ELF-1 (cell line): ENCODE measurements at regions not wholly inside any gene's neighbourhood (a gene's known extent, or its start where the extent isn't known, plus 50 kb on each side); places are given as distances from the start of the nearest gene placed in this dataset.
A peak's percentile ranks its signal among the peaks of the same experiment; 100 is the strongest.

Source experiments
- DNase-seq: peaks from one replicate; pipeline ENCODE4 v3.0.0-alpha.2; 2016; ENCODE audit warnings: low read depth, low spot score

GRCh38 chr5:63727583-63727982 is 234.7 kb downstream of the HTR1A start:
- DNase-seq, result no peak

DNA sequence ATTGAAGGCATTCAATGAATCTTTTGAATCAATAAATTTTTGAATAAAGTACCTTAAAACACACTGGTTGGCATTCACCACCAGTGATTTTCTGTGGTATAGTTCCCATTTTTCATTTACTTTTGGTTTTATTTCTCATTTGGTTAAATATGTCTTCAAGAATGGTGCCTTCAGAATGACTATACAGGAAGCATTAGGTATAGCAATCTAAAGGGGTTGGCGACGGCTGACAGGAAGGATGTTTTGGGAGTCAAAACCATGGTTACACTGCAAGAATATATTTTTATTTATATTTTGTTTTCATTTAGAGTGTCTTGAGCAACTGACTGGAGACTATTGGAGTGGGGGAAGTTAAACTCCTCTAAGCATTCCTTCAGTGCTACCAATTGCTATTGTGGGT is 235.7 kb downstream of the HTR1A start:
- DNase-seq, result no peak

- DNase-seq, result no peak
These were observed 243.1 kb downstream of the HTR1A start for GRCh38 chr5:63719147-63719546.

DNA sequence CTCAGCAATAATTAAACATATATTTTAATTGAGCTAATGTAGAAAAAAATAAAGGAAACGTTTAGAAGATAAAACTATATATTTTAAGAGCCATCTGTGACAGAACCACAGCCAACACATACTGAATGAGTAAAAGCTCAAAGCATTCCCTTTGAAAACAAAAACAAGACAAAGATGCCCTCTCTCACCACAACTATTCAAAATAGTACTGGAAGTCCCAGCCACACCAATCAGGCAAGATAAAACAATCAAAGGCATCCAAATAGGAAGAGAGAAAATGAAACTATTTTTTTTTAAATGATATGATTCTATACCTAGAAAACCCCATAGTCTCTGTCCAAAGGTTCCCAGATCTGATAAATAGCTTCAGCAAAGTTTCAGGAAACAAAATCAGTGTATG is 262.0 kb downstream of the HTR1A start:
- no peak for DNase-seq

- no peak for DNase-seq
These were observed 264.4 kb downstream of the HTR1A start for GRCh38 chr5:63697811-63698210.

DNA sequence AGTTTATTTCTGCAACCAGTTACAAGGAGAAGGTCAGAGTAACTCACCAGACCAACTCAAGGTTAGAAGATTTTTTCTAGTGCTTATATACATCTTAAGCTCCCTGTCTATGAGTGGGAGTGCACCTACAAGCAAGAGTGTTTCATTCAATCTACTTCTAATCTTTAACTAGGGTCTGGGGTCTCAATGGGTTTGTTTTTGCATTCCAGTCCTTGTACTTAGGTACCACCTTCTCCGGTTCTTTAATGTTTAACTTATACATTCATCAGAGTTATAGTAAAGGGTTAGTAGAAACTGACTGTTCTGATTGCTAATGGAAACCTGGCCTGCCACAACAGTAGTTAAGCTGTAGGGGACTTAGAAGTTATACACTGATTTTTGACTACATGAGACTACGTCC is 271.7 kb downstream of the HTR1A start:
- no peak for DNase-seq

GRCh38 chr5:63687854-63688516 is 274.3 kb downstream of the HTR1A start:
- peak; percentile 29 for DNase-seq

DNA sequence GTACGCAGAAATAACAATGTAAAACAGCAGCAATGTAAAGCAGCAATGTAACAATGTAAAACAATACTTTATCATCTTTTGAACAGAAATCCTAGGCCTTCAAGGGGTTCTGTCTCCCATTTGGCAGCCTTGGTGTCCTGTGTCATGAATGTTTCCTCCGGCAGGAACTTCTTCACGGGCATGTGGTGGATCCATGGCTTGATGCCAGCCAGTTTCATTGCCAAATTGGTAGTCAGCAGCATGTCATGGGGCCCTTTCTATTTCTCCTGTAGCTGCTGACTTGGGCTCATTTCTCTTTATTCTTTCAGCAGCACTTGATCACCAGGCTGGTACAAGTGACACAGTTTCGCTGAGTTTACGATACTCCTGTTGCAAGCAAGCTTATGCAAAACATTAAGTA is 275.3 kb downstream of the HTR1A start:
- DNase-seq, result no peak

- DNase-seq, result no peak
These were observed 276.1 kb downstream of the HTR1A start for GRCh38 chr5:63686181-63686580.

DNA sequence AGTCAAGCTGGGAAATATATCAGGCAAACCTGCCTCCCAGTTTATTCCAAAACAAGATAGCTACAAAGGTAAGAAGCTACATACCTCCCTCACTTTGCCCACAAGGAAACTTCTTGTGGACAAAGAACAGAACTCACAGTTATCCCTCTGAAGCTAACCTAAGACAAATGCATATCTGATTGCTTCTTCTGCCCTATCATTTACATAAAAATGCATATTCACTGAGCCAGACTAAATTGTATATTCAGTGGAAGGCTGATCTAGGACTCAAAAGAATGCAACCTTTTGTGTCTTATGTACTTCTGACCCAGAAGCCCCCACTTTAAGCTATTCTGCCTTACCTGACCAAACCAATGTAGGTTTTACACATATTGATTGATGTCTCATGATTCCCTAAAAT is 276.8 kb downstream of the HTR1A start:
- no peak for DNase-seq

DNA sequence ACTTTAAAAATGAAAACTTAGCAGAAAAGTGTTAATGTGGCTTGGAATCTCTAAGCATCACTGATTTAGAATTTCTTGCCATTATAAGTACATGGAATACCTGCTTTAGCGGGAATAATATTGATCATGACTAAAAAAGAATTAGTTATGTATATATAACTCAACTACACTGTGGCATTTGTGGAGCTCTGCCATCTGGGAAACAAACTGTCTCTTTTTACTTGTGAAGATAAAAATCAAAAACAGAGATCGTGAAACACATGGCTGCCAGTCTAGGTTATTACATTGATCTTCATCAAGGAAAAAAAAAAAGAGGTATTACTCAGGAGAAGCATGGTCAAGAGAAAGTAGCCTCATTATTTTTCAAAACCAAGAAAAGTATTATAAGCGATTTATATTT is 287.4 kb downstream of the HTR1A start:
- no peak for DNase-seq

DNA sequence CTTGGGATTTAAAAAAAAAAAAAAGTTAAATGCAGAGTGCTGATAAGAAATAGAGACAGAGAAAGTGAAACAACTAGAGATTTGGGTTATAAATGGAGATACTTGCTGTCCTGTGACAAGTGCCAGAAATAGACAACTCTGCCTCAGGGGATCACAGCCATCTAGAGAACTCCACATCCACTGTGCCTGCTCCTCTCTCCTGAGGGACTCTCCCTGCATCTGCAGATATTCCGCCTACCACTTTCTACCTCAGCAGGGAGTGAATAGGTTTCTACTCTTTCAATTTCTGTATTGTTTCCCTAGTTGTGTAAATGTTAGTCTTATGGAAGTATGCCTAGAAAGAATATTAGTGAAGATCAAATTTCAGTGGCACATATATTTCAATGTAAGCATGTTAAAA is 307.2 kb downstream of the HTR1A start:
- DNase-seq, result no peak

GRCh38 chr5:63650581-63650980 is 311.7 kb downstream of the HTR1A start:
- no peak for DNase-seq

GRCh38 chr5:63648376-63648775 is 313.9 kb downstream of the HTR1A start:
- no peak for DNase-seq

- no peak for DNase-seq
These were observed 332.2 kb downstream of the HTR1A start for GRCh38 chr5:63629951-63630630.

DNA sequence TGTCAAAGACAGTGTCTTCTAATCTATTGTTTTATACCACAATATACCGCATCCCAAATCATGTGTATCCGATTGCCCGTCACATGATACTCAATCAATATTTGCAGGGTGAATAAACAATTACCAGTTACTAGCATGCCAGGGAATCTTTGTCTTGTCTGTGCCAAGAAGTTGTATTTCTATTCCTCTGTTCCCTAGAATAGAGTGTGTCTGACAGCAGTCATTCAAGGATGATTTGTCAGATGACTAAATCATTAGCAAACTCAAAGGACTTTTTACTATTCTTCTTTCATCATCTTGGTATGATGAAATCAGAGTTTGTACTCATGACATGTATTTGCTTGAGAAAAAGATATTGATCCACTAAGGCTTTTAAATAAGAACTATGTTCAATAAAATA is 348.8 kb downstream of the HTR1A start:
- no peak for DNase-seq

DNA sequence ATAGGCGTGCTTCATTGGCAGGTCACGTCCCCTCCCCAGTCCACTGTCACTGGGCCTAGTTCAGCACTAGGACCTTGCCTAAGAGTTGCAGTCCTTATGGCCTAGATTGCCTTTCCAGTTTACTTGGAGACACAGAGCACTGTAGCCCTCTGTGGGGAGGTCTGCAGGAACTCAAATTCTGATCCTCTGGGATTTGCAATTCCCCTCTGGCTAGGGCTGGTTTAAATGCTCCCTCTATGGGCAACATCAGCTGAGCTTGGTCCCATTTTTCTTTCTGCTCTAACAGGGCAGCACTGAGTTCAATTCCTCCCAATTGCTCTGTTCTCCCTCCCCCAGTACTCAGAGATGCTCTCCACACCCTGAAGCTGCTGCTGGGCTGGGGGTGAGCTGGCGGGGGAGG is 358.2 kb downstream of the HTR1A start:
- no peak for DNase-seq

DNA sequence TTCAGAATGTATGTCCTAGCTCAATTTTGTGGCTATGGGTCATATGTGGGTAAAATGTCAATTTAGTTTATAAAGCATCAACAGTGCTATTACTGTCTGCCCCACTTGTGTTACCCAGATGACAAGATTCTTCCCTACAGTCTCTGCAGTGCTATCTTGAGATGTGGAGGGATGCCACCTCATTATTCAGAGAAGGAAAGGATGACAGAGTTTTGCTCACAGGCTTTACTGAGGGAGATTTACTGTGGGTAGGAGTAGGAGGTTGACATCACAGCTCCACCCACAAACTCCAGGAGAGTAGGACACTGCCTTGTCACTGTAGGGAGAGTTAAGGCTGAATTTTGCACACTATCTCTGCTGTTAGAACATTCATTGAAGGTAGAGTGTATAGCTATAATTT is 359.3 kb downstream of the HTR1A start:
- no peak for DNase-seq

- no peak for DNase-seq
These were observed 366.0 kb downstream of the HTR1A start for GRCh38 chr5:63596254-63596653.

DNA sequence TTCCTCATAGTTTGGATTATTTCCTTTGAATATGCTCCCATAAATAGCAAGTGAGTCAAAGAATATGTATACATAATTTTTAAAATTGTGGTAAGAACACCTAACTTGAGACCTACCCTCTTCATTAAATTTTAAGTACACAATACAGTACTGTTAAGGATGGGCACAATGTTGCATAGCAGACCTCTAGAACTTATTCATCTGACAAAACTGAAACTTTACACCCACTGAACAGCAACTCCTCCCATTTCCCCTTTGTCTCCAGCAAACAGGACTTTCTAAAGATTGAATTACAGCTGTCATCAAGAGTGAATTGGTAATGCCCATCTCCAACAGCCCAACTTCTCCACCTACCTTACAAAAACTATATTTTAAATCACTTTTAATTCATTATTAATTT is 388.9 kb downstream of the HTR1A start:
- no peak for DNase-seq

DNA sequence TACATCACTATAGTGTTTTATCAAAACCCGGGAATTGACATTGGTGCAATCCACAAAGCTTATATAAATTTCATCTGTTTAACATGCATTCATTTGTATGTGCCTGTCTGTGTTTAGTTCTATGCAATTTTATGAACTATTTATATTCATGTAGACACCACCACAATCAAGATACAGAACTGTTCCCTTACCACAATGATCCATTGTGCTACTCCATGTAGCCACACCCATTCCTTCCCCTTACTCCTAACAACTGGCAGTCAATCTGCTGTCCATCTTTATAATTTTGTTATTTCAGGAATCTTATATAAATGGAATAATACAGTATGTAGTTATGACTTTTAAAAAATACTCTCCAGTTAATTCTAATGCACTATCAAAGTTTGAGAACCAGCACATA is 389.5 kb downstream of the HTR1A start:
- DNase-seq, result no peak

DNA sequence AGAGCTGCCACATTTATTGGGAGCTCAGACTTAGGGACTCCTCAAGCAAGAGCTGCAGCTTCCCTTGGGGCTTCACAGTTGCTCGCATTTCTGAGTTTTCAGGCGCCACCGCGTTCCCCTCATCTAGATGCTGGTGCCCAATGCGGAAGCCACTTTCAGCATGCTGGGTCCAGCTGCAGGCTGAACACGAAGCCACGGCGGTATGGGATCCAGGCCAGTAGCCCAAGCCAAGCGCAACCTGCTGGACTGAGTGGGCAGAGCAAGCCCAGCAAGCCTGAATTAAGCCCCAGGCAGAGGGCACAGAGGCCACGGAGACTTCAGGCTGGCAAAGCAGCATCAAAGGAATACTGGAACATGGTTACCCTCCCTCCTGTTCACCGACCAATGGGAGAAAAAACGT is 391.5 kb downstream of the HTR1A start:
- DNase-seq, result no peak

DNA sequence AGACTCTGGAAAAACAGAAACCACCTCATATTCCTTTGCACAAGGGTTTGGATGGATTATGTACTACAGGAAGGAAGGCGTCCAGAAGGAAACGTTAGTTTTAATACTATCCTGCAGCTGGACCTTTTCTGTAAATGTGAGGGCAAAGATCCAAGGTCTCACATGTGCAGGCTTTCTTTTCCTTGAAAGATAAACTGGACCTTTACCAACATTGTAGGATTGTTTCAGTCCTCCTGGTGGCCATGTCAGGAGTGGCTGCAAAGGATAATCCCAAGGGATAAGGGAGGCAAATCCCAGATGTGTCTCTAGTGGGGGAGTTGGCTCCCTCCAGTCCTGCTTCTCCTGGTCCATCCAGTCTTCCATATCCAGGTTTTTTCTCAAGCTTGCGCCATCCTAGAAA is 397.5 kb downstream of the HTR1A start:
- no peak for DNase-seq
